ENCODE measurements at regions not wholly inside any gene's neighbourhood (a gene's known extent, or its start where the extent isn't known, plus 50 kb on each side); places are given as distances from the start of the nearest gene placed in this dataset.

GRCh38 chr6:137655291-137655690 is 161.1 kb upstream of the OLIG3 start:
- TF ChIP-seq CTCF (conservative IDR thresholded peaks at IDR 0.05 in 1 of 2, IDR thresholded peaks at IDR 0.05 in 1 of 2; ENCODE audit: low read depth in 1 of 2, low read length in 2 of 2) (no peak), EZH2 (IDR thresholded peaks at IDR 0.05; ENCODE audit: low read length, missing control alignments) (no peak)
